ENCODE measurements at regions not wholly inside any gene's neighbourhood (a gene's known extent, or its start where the extent isn't known, plus 50 kb on each side); places are given as distances from the start of the nearest gene placed in this dataset.

DNA sequence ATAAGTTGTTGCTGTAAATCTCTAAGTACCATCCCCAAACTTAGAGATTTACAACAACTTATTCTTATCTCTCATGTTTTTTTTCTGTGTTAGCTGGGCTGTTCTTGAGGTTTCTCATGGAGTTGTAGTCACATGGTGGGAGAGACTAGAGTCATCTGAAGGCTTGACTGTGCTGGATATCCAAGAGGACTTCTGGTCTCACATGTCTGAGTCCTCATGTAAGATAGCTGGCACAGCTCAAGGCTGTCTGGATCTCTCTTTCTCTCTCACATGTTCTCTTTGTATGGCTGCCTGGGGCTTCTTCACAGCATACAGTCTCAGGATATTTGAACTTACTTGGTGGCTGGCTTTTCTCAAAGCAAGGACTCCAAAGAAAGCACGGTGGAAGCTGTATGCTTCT lies 63.8 kb downstream of the DACT1 start:
- Histone ChIP-seq H2BK12ac (ENCODE audit: low read depth, low read length) (no peak overlapping the region), H2BK120ac (replicated peaks; ENCODE audit: low read depth, low read length) (no peak overlapping the region), H2BK15ac (ENCODE audit: low read length) (no peak overlapping the region), H3K79me2 (ENCODE audit: control insufficient read depth in 1 of 2, insufficient read depth in 2 of 2, low read length in 2 of 2) (no peaks in the 10 kb centered on the region), H3K18ac (ENCODE audit: extremely low read depth, low read length) (no peak overlapping the region), H4K20me1 (replicated peaks in 1 of 2; ENCODE audit: control insufficient read depth in 1 of 2, insufficient read depth in 2 of 2, low read length in 2 of 2) (no peaks in the 10 kb centered on the region), H3K56ac (replicated peaks; ENCODE audit: insufficient read length, low read depth, low read length) (no peak overlapping the region), H3K4me3 (ENCODE audit: extremely low read depth in 1 of 4, insufficient read depth in 2 of 4, low read depth in 3 of 4, low read length in 4 of 4) (no peak overlapping the region), H3K27ac (ENCODE audit: low read depth, low read length) (no peak overlapping the region), H4K91ac (replicated peaks; ENCODE audit: insufficient read length, low read length) (no peak overlapping the region), H3K9me3 (ENCODE audit: insufficient read depth in 2 of 2, low read depth in 1 of 2, low read length in 1 of 2) (no peaks in the 10 kb centered on the region), H2BK20ac (ENCODE audit: low read length) (no peak overlapping the region), H3K4ac (replicated peaks; ENCODE audit: insufficient read length, low read depth, low read length) (no peak overlapping the region), H3K23ac (ENCODE audit: insufficient read length) (no peak overlapping the region), H3K36me3 (ENCODE audit: control insufficient read depth in 2 of 4, insufficient read depth in 4 of 4, low read length in 3 of 4) (no peaks in the 10 kb centered on the region), H3K27me3 (replicated peaks in 1 of 4; ENCODE audit: control insufficient read depth in 3 of 4, extremely low read depth in 1 of 4, insufficient read depth in 3 of 4, low read length in 3 of 4) (no peaks in the 10 kb centered on the region), H2AFZ (ENCODE audit: low read length) (no peak overlapping the region), H3K79me1 (ENCODE audit: low read depth, low read length) (no peaks in the 10 kb centered on the region), H3K14ac (ENCODE audit: insufficient read length) (no peak overlapping the region), H2AK5ac (ENCODE audit: low read depth, low read length) (no peak overlapping the region), H4K5ac (ENCODE audit: insufficient read length, low read depth, low read length) (no peak overlapping the region), H2BK5ac (ENCODE audit: low read depth, low read length) (no peak overlapping the region), H4K8ac (ENCODE audit: extremely low read depth, insufficient read depth, low read length) (no peak overlapping the region), H3K9ac (replicated peaks in 1 of 4; ENCODE audit: extremely low read depth in 1 of 4, low read depth in 3 of 4, low read length in 3 of 4) (no peak overlapping the region), H3K4me1 (replicated peaks in 1 of 4; ENCODE audit: control insufficient read depth in 3 of 4, insufficient read depth in 4 of 4, low read length in 3 of 4) (no peaks in the 10 kb centered on the region), H3K23me2 (ENCODE audit: low read depth, low read length) (no peaks in the 10 kb centered on the region), H3K4me2 (ENCODE audit: insufficient read depth in 1 of 2, low read depth in 2 of 2, low read length in 2 of 2) (no peak overlapping the region)
- 88% methylated on average over 1 of the region's 1 CpG; no CpG with 5 or more reads in 1 of the 2 experiments for WGBS, 2 experiments (ENCODE audit: extremely low coverage in 1 of 2, insufficient coverage in 1 of 2, insufficient read length in 1 of 2, insufficient replicate concordance in 2 of 2, low coverage in 1 of 2, low lambda C conversion rate in 2 of 2, missing lambda C conversion rate in 1 of 2)
- DNase-seq (ENCODE audit: low read depth in 1 of 2, low spot score in 2 of 2) (no peak), FAIRE-seq (no peak)
- ChIA-PET CTCF (ENCODE audit: partially characterized antibody) (no interaction called here), POLR2A (ENCODE audit: partially characterized antibody) (no interaction called here)
- no peak for TF ChIP-seq MAFK (IDR thresholded peaks at IDR 0.05; ENCODE audit: low read depth, low read length)
- TF ChIP-seq CTCF (IDR thresholded peaks at IDR 0.05; ENCODE audit: control extremely low read depth in 1 of 3, insufficient read depth in 1 of 3, low read depth in 1 of 3, low read length in 3 of 3): no peak
